ENCODE measurements at regions not wholly inside any gene's neighbourhood (a gene's known extent, or its start where the extent isn't known, plus 50 kb on each side); places are given as distances from the start of the nearest gene placed in this dataset.

DNA sequence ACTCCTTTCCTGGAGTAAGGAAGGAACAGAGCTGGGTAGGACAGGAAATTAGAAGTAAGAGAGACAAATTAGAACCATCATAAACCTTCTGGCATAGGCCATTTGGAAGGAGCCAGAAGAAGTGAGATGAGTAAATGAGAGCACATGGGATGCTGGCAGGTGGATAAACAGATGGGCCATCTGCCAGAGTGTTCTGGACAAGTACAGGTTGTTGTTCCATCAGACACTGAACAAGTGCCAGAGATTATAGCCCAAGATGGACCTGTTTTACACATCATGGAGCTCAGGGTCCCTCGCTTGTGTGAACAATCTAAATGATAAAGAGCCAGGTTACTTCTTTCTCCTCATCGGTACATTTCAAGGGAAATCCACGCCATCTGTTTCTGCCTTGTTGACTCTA is 200.3 kb downstream of the HHIPL2 start:
- TF ChIP-seq, protein P1, sequence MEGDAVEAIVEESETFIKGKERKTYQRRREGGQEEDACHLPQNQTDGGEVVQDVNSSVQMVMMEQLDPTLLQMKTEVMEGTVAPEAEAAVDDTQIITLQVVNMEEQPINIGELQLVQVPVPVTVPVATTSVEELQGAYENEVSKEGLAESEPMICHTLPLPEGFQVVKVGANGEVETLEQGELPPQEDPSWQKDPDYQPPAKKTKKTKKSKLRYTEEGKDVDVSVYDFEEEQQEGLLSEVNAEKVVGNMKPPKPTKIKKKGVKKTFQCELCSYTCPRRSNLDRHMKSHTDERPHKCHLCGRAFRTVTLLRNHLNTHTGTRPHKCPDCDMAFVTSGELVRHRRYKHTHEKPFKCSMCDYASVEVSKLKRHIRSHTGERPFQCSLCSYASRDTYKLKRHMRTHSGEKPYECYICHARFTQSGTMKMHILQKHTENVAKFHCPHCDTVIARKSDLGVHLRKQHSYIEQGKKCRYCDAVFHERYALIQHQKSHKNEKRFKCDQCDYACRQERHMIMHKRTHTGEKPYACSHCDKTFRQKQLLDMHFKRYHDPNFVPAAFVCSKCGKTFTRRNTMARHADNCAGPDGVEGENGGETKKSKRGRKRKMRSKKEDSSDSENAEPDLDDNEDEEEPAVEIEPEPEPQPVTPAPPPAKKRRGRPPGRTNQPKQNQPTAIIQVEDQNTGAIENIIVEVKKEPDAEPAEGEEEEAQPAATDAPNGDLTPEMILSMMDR (IDR thresholded peaks at IDR 0.05), result no peak
- TF ChIP-seq POLR2A (IDR thresholded peaks at IDR 0.05), result no peak
